ENCODE measurements at regions not wholly inside any gene's neighbourhood (a gene's known extent, or its start where the extent isn't known, plus 50 kb on each side); places are given as distances from the start of the nearest gene placed in this dataset.

- no peak for TF ChIP-seq Cebpa-rat (IDR thresholded peaks at IDR 0.05)
- H3K9me3 ChIP-seq = no peaks in the 10 kb centered on the region
- no peak overlapping the region for H3K9ac ChIP-seq
- no peaks in the 10 kb centered on the region for H4K20me1 ChIP-seq
- no peaks in the 10 kb centered on the region for H3K36me3 ChIP-seq
- no peaks in the 10 kb centered on the region for H3K27me3 ChIP-seq
- no peaks in the 10 kb centered on the region for H3K4me1 ChIP-seq
- no peak overlapping the region for H3K4me2 ChIP-seq
- H3K27ac ChIP-seq = no peak overlapping the region
- H3K4me3 ChIP-seq = no peak overlapping the region
Measured at GRCh38 chr15:53266176-53266575, 476.0 kb upstream of the ONECUT1 start.

- Histone ChIP-seq H3K4me3 (no peak overlapping the region), H3K27me3 (no peaks in the 10 kb centered on the region), H3K9me3 (no peaks in the 10 kb centered on the region), H3K4me2 (no peak overlapping the region), H3K4me1 (no peaks in the 10 kb centered on the region), H3K9ac (no peak overlapping the region), H3K27ac (no peak overlapping the region), H3K36me3 (no peaks in the 10 kb centered on the region), H4K20me1 (no peaks in the 10 kb centered on the region)
- no peak for TF ChIP-seq Cebpa-rat (IDR thresholded peaks at IDR 0.05)
Measured at GRCh38 chr15:53260647-53261046, 470.5 kb upstream of the ONECUT1 start.

- Histone ChIP-seq H4K20me1 (no peaks in the 10 kb centered on the region), H3K4me2 (no peak overlapping the region), H3K4me3 (no peak overlapping the region), H3K9me3 (no peaks in the 10 kb centered on the region), H3K27me3 (no peaks in the 10 kb centered on the region), H3K4me1 (0 out of 2 replicates have a peak, but pooled peaks cover 5% of the 10 kb centered on the region), H3K36me3 (no peaks in the 10 kb centered on the region), H3K27ac (no peak overlapping the region), H3K9ac (no peak overlapping the region)
- TF ChIP-seq Cebpa-rat (IDR thresholded peaks at IDR 0.05) = no peak
Measured at GRCh38 chr15:53256457-53256856, 466.3 kb upstream of the ONECUT1 start.

GRCh38 chr15:53256043-53256442 lies 465.9 kb upstream of the ONECUT1 start:
- Histone ChIP-seq H3K36me3 (no peaks in the 10 kb centered on the region), H3K9ac (no peak overlapping the region), H3K27ac (no peak overlapping the region), H3K4me1 (0 out of 2 replicates have a peak, but pooled peaks cover 5% of the 10 kb centered on the region), H3K4me3 (no peak overlapping the region), H3K27me3 (no peaks in the 10 kb centered on the region), H3K4me2 (no peak overlapping the region), H3K9me3 (no peaks in the 10 kb centered on the region), H4K20me1 (no peaks in the 10 kb centered on the region)
- no peak for TF ChIP-seq Cebpa-rat (IDR thresholded peaks at IDR 0.05)

GRCh38 chr15:53251996-53252395 lies 461.9 kb upstream of the ONECUT1 start:
- H3K27me3 ChIP-seq = no peaks in the 10 kb centered on the region

GRCh38 chr15:53251523-53251922 lies 461.4 kb upstream of the ONECUT1 start:
- H3K9ac ChIP-seq = no peak overlapping the region
- H3K27me3 ChIP-seq = no peaks in the 10 kb centered on the region
- H3K4me1 ChIP-seq = 0 out of 2 replicates have a peak, but pooled peaks cover 5% of the 10 kb centered on the region
- no peak overlapping the region for H3K4me2 ChIP-seq
- no peak for TF ChIP-seq Cebpa-rat (IDR thresholded peaks at IDR 0.05)
- H3K27ac ChIP-seq = no peak overlapping the region
- H3K9me3 ChIP-seq = no peaks in the 10 kb centered on the region
- H3K36me3 ChIP-seq = no peaks in the 10 kb centered on the region
- H3K4me3 ChIP-seq = no peak overlapping the region
- H4K20me1 ChIP-seq = no peaks in the 10 kb centered on the region

More at GRCh38 chr15:53251996-53252395, 461.9 kb upstream of the ONECUT1 start:
- TF ChIP-seq Cebpa-rat (IDR thresholded peaks at IDR 0.05) = no peak
- H4K20me1 ChIP-seq = no peaks in the 10 kb centered on the region
- H3K36me3 ChIP-seq = no peaks in the 10 kb centered on the region
- H3K27ac ChIP-seq = no peak overlapping the region
- no peak overlapping the region for H3K9ac ChIP-seq
- H3K9me3 ChIP-seq = no peaks in the 10 kb centered on the region
- no peak overlapping the region for H3K4me2 ChIP-seq
- no peak overlapping the region for H3K4me3 ChIP-seq
- 0 out of 2 replicates have a peak, but pooled peaks cover 5% of the 10 kb centered on the region for H3K4me1 ChIP-seq

- no peaks in the 10 kb centered on the region for H3K36me3 ChIP-seq
- no peaks in the 10 kb centered on the region for H3K4me1 ChIP-seq
- no peak overlapping the region for H3K4me2 ChIP-seq
- H3K9me3 ChIP-seq = no peaks in the 10 kb centered on the region
- no peak overlapping the region for H3K4me3 ChIP-seq
- TF ChIP-seq Cebpa-rat (IDR thresholded peaks at IDR 0.05) = no peak
- no peak overlapping the region for H3K27ac ChIP-seq
- no peak overlapping the region for H3K9ac ChIP-seq
- no peaks in the 10 kb centered on the region for H3K27me3 ChIP-seq
- H4K20me1 ChIP-seq = no peaks in the 10 kb centered on the region
Measured at GRCh38 chr15:53247041-53247708, 457.0 kb upstream of the ONECUT1 start.

GRCh38 chr15:53246404-53246803 lies 456.3 kb upstream of the ONECUT1 start:
- TF ChIP-seq Cebpa-rat (IDR thresholded peaks at IDR 0.05) = no peak
- no peaks in the 10 kb centered on the region for H3K9me3 ChIP-seq

GRCh38 chr15:53233801-53234200 lies 443.7 kb upstream of the ONECUT1 start:
- H3K4me1 ChIP-seq = no peaks in the 10 kb centered on the region
- no peaks in the 10 kb centered on the region for H3K36me3 ChIP-seq
- H3K27ac ChIP-seq = no peak overlapping the region
- H3K9ac ChIP-seq = no peak overlapping the region
- H3K9me3 ChIP-seq = no peaks in the 10 kb centered on the region
- no peak overlapping the region for H3K4me3 ChIP-seq
- no peak overlapping the region for H3K4me2 ChIP-seq
- TF ChIP-seq Cebpa-rat (IDR thresholded peaks at IDR 0.05) = no peak
- H3K27me3 ChIP-seq = no peaks in the 10 kb centered on the region
- no peaks in the 10 kb centered on the region for H4K20me1 ChIP-seq

More at GRCh38 chr15:53246404-53246803, 456.3 kb upstream of the ONECUT1 start:
- H3K27me3 ChIP-seq = no peaks in the 10 kb centered on the region
- no peaks in the 10 kb centered on the region for H4K20me1 ChIP-seq
- no peak overlapping the region for H3K27ac ChIP-seq
- H3K36me3 ChIP-seq = no peaks in the 10 kb centered on the region
- no peaks in the 10 kb centered on the region for H3K4me1 ChIP-seq
- H3K9ac ChIP-seq = no peak overlapping the region
- no peak overlapping the region for H3K4me2 ChIP-seq
- no peak overlapping the region for H3K4me3 ChIP-seq

GRCh38 chr15:53230473-53230872 lies 440.3 kb upstream of the ONECUT1 start:
- H3K27ac ChIP-seq = no peak overlapping the region
- H3K4me3 ChIP-seq = no peak overlapping the region
- H4K20me1 ChIP-seq = no peaks in the 10 kb centered on the region
- H3K4me1 ChIP-seq = no peaks in the 10 kb centered on the region
- H3K27me3 ChIP-seq = no peaks in the 10 kb centered on the region
- H3K4me2 ChIP-seq = no peak overlapping the region
- H3K9ac ChIP-seq = no peak overlapping the region
- no peak for TF ChIP-seq Cebpa-rat (IDR thresholded peaks at IDR 0.05)
- H3K36me3 ChIP-seq = no peaks in the 10 kb centered on the region
- H3K9me3 ChIP-seq = no peaks in the 10 kb centered on the region
